Loucy (cell line): ENCODE measurements at regions not wholly inside any gene's neighbourhood (a gene's known extent, or its start where the extent isn't known, plus 50 kb on each side); places are given as distances from the start of the nearest gene placed in this dataset.

Source experiments
- H2AFZ ChIP-seq: fragments of 200-600 bp; sonication (generic); 2 replicates; pipeline ENCODE4 v1.6.0; 2016; ENCODE audit warnings: antibody characterized with exemption, mild to moderate bottlenecking, low read length, moderate library complexity
- H3F3A ChIP-seq: fragments of 200-600 bp; 2 replicates; pipeline ENCODE4 v1.6.0; 2016; ENCODE audit warnings: antibody characterized with exemption, low read depth, mild to moderate bottlenecking
- H3K27me3 ChIP-seq: fragments of 200-600 bp; sonication (generic); 2 replicates; pipeline ENCODE4 v1.6.1; 2014; ENCODE audit warnings: low read length, mild to moderate bottlenecking; ENCODE audit not compliant: insufficient read depth, poor library complexity, severe bottlenecking
- H3K36me3 ChIP-seq: fragments of 200-600 bp; sonication (generic); 2 replicates; pipeline ENCODE4 v1.6.1; 2016; ENCODE audit warnings: low read length; ENCODE audit not compliant: insufficient read depth
- H3K4me1 ChIP-seq: fragments of 200-600 bp; sonication (generic); 2 replicates; pipeline ENCODE4 v1.5.1; 2014; ENCODE audit warnings: low read length, mild to moderate bottlenecking; ENCODE audit not compliant: insufficient read depth, poor library complexity, severe bottlenecking
- H3K4me2 ChIP-seq: fragments of 200-600 bp; sonication (generic); 2 replicates; pipeline ENCODE4 v1.6.0; 2014; ENCODE audit warnings: antibody characterized with exemption, low read length, low read depth, mild to moderate bottlenecking; ENCODE audit not compliant: poor library complexity, severe bottlenecking
- H3K4me3 ChIP-seq: fragments of 200-600 bp; sonication (generic); 2 replicates; pipeline ENCODE4 v1.5.1; 2014; ENCODE audit warnings: low read length, mild to moderate bottlenecking, mixed read lengths; ENCODE audit not compliant: poor library complexity, severe bottlenecking
- H3K79me2 ChIP-seq: fragments of 200-600 bp; sonication (generic); 2 replicates; pipeline ENCODE4 v1.6.1; 2014; ENCODE audit warnings: low read length; ENCODE audit not compliant: insufficient read depth
- H3K9ac ChIP-seq: fragments of 200-600 bp; sonication (generic); 2 replicates; pipeline ENCODE4 v1.6.0; 2014; ENCODE audit warnings: mild to moderate bottlenecking, low read depth, low read length, moderate library complexity; ENCODE audit not compliant: poor library complexity, severe bottlenecking
- H3K9me2 ChIP-seq: fragments of 200-600 bp; sonication (generic); replicated peaks from 2 replicates; pipeline ENCODE4 v1.6.1; 2016; ENCODE audit warnings: low read depth, low read length, mixed read lengths
- H3K9me3 ChIP-seq: fragments of 200-600 bp; sonication (generic); 2 replicates; pipeline ENCODE4 v1.6.1; 2014; ENCODE audit warnings: mild to moderate bottlenecking, antibody characterized with exemption, low read length, low read depth; ENCODE audit not compliant: insufficient read depth
- H4K20me1 ChIP-seq: fragments of 200-600 bp; sonication (generic); 2 replicates; pipeline ENCODE4 v1.6.0; 2014; ENCODE audit warnings: antibody characterized with exemption, low read length, mild to moderate bottlenecking; ENCODE audit not compliant: insufficient read depth, poor library complexity, severe bottlenecking
- CTCF ChIP-seq: fragments of 200-600 bp; sonication (generic); conservative IDR thresholded peaks from 2 replicates; pipeline ENCODE4 v1.5.1; 2014; ENCODE audit warnings: mild to moderate bottlenecking, antibody characterized with exemption, low read length
- EZH2phosphoT487 ChIP-seq: fragments of 200-600 bp; IDR thresholded peaks from 2 replicates; pipeline ENCODE4 v1.6.1; 2018; ENCODE audit warnings: antibody characterized with exemption, mild to moderate bottlenecking, moderate library complexity, borderline replicate concordance

- Histone ChIP-seq H3K36me3 (no peaks in the 10 kb centered on the region), H4K20me1 (no peaks in the 10 kb centered on the region), H3K9ac (no peak overlapping the region), H3K4me2 (no peak overlapping the region), H3K4me3 (no peak overlapping the region), H3K4me1 (no peaks in the 10 kb centered on the region), H3K9me2 (no peaks in the 10 kb centered on the region), H3F3A (no peaks in the 10 kb centered on the region), H2AFZ (no peak overlapping the region), H3K79me2 (no peaks in the 10 kb centered on the region), H3K9me3 (no peaks in the 10 kb centered on the region), H3K27me3 (no peaks in the 10 kb centered on the region)
- no peak for TF ChIP-seq EZH2phosphoT487
- no peak for TF ChIP-seq CTCF
Measured at GRCh38 chr20:60481743-60482133, 523.5 kb downstream of the CDH26 start.

GRCh38 chr20:60482221-60483008 lies 524.2 kb downstream of the CDH26 start:
- Histone ChIP-seq H3K4me2 (no peak overlapping the region), H3K36me3 (no peaks in the 10 kb centered on the region), H2AFZ (no peak overlapping the region), H3K79me2 (no peaks in the 10 kb centered on the region), H3K27me3 (no peaks in the 10 kb centered on the region), H3K9ac (no peak overlapping the region), H3K9me3 (no peaks in the 10 kb centered on the region), H3K4me3 (no peak overlapping the region), H3K4me1 (no peaks in the 10 kb centered on the region), H3K9me2 (no peaks in the 10 kb centered on the region), H4K20me1 (no peaks in the 10 kb centered on the region), H3F3A (no peaks in the 10 kb centered on the region)
- TF ChIP-seq CTCF, result no peak
- TF ChIP-seq EZH2phosphoT487, result no peak

- H3K9ac ChIP-seq, result no peak overlapping the region
- no peaks in the 10 kb centered on the region for H3K36me3 ChIP-seq
- H3K27me3 ChIP-seq, result no peaks in the 10 kb centered on the region
- no peaks in the 10 kb centered on the region for H3K9me3 ChIP-seq
- TF ChIP-seq CTCF, result no peak
- TF ChIP-seq EZH2phosphoT487, result no peak
- no peak overlapping the region for H2AFZ ChIP-seq
- peaks cover 2% of the 10 kb centered on the region for H3K4me1 ChIP-seq
- H3K9me2 ChIP-seq, result no peaks in the 10 kb centered on the region
- no peaks in the 10 kb centered on the region for H3K79me2 ChIP-seq
- H3F3A ChIP-seq, result no peaks in the 10 kb centered on the region
- H3K4me3 ChIP-seq, result no peak overlapping the region
- H3K4me2 ChIP-seq, result no peak overlapping the region
- no peaks in the 10 kb centered on the region for H4K20me1 ChIP-seq
Measured at GRCh38 chr20:60483371-60483770, 525.1 kb downstream of the CDH26 start.
